Vagina (tissue), 2 donors: ENCODE measurements at regions not wholly inside any gene's neighbourhood (a gene's known extent, or its start where the extent isn't known, plus 50 kb on each side); places are given as distances from the start of the nearest gene placed in this dataset.

ENCODE experiments used
- CTCF ChIP-seq, 3 experiments: fragments of 450-650 bp in 2 of 3; fragments of 200-600 bp in 1 of 3; sonication (generic) in 1 of 3; IDR thresholded peaks; one replicate each; pipeline ENCODE4 v1.5.1; 2017 to 2019; ENCODE audit warnings: antibody characterized with exemption in 3 of 3, mild to moderate bottlenecking in 2 of 3, moderate library complexity in 2 of 3
- POLR2A ChIP-seq, 2 donors: fragments of 450-650 bp; IDR thresholded peaks; one replicate each; pipeline ENCODE4 v1.6.1; 2017; ENCODE audit warnings: antibody characterized with exemption in 2 of 2, mild to moderate bottlenecking in 2 of 2, moderate library complexity in 2 of 2
- POLR2AphosphoS5 ChIP-seq, 2 donors: sonication (generic); formaldehyde crosslinking; IDR thresholded peaks; one replicate each; pipeline ENCODE4 v1.9.0; 2017; ENCODE audit warnings: antibody characterized with exemption in 2 of 2, mild to moderate bottlenecking in 2 of 2, low read depth in 1 of 2; ENCODE audit not compliant: insufficient read depth in 1 of 2

- TF ChIP-seq CTCF (IDR thresholded peaks at IDR 0.05) (no peak), POLR2A (IDR thresholded peaks at IDR 0.05) (no peak), POLR2AphosphoS5 (IDR thresholded peaks at IDR 0.05; ENCODE audit: insufficient read depth in 1 of 2, low read depth in 1 of 2) (no peak)
These were observed 1410.7 kb upstream of the C9orf72 start for GRCh38 chr9:28984016-28984415.
